ENCODE measurements at regions not wholly inside any gene's neighbourhood (a gene's known extent, or its start where the extent isn't known, plus 50 kb on each side); places are given as distances from the start of the nearest gene placed in this dataset.

GRCh38 chr2:107306881-107307280, 420.9 kb upstream of the ST6GAL2 start:
- TF ChIP-seq CTCF (IDR thresholded peaks at IDR 0.05) = no peak
- no peaks in the 10 kb centered on the region for H3K36me3 ChIP-seq (ENCODE audit: insufficient read depth, low read length)
- no peaks in the 10 kb centered on the region for H3K36me3 Mint-ChIP-seq (ENCODE audit: low read depth)
- CTCF ChIA-PET = no interaction called here
- DNase-seq (no peak), ATAC-seq (ENCODE audit: poor library complexity) (no peak)
- no peak overlapping the region for H3K27ac Mint-ChIP-seq
- no peaks in the 10 kb centered on the region for H3K27me3 ChIP-seq (ENCODE audit: control insufficient read depth in 1 of 2, insufficient read depth in 2 of 2, low read length in 2 of 2)
- peaks cover 2 to 9% of the 10 kb centered on the region in 2 experiments for H3K9me3 ChIP-seq (ENCODE audit: control insufficient read depth in 1 of 2, insufficient read depth in 1 of 2, low read length in 2 of 2)
- intact Hi-C loops (cut with DNase I, micrococcal nuclease) = no loop called here
- POLR2A ChIA-PET = no interaction called here
- H3K4me1 Mint-ChIP-seq (ENCODE audit: low read depth) = no peaks in the 10 kb centered on the region
- H3K4me1 ChIP-seq (ENCODE audit: insufficient read depth, low read length) = no peaks in the 10 kb centered on the region
- no peak overlapping the region for H3K4me3 Mint-ChIP-seq
- H3K9me3 Mint-ChIP-seq = peaks cover 2% of the 10 kb centered on the region
- no peak overlapping the region for H3K4me3 ChIP-seq (ENCODE audit: low read length)
- H3K27me3 Mint-ChIP-seq = no peaks in the 10 kb centered on the region
- no peak overlapping the region for H3K27ac ChIP-seq (ENCODE audit: low read depth in 1 of 2, low read length in 2 of 2)

- Mint-ChIP-seq H3K4me1 (ENCODE audit: low read depth) (no peaks in the 10 kb centered on the region), H3K9me3 (peaks cover 4% of the 10 kb centered on the region), H3K27me3 (no peaks in the 10 kb centered on the region), H3K27ac (no peak overlapping the region), H3K4me3 (no peak overlapping the region), H3K36me3 (ENCODE audit: low read depth) (no peaks in the 10 kb centered on the region)
- no peak overlapping the region for H3K4me3 ChIP-seq (ENCODE audit: low read length)
- no peak overlapping the region for H3K27ac ChIP-seq (ENCODE audit: low read depth in 1 of 2, low read length in 2 of 2)
- no peaks in the 10 kb centered on the region for H3K27me3 ChIP-seq (ENCODE audit: control insufficient read depth in 1 of 2, insufficient read depth in 2 of 2, low read length in 2 of 2)
- intact Hi-C loops (cut with DNase I, micrococcal nuclease) = no loop called here
- no peaks in the 10 kb centered on the region for H3K4me1 ChIP-seq (ENCODE audit: insufficient read depth, low read length)
- no peaks in the 10 kb centered on the region for H3K36me3 ChIP-seq (ENCODE audit: insufficient read depth, low read length)
- ATAC-seq (ENCODE audit: poor library complexity) (no peak), DNase-seq (no peak)
- no peak for TF ChIP-seq CTCF (IDR thresholded peaks at IDR 0.05)
- H3K9me3 ChIP-seq (ENCODE audit: control insufficient read depth in 1 of 2, insufficient read depth in 1 of 2, low read length in 2 of 2) = peaks cover 0 to 5% of the 10 kb centered on the region in 2 experiments
- ChIA-PET POLR2A (no interaction called here), CTCF (no interaction called here)
Observed at GRCh38 chr2:107308835-107309234, 422.9 kb upstream of the ST6GAL2 start.

GRCh38 chr2:107312240-107312639, 426.3 kb upstream of the ST6GAL2 start:
- CTCF ChIA-PET = no interaction called here
- no peak for ATAC-seq (ENCODE audit: poor library complexity)
- H3K4me3 Mint-ChIP-seq = no peak overlapping the region

More at GRCh38 chr2:107312240-107312639, 426.3 kb upstream of the ST6GAL2 start:
- Histone ChIP-seq H3K9me3 (ENCODE audit: control insufficient read depth in 1 of 2, insufficient read depth in 1 of 2, low read length in 2 of 2) (peaks cover 0 to 5% of the 10 kb centered on the region in 2 experiments), H3K4me3 (ENCODE audit: low read length) (no peak overlapping the region), H3K36me3 (ENCODE audit: insufficient read depth, low read length) (no peaks in the 10 kb centered on the region), H3K27ac (ENCODE audit: low read depth in 1 of 2, low read length in 2 of 2) (no peak overlapping the region), H3K27me3 (ENCODE audit: control insufficient read depth in 1 of 2, insufficient read depth in 2 of 2, low read length in 2 of 2) (no peaks in the 10 kb centered on the region), H3K4me1 (ENCODE audit: insufficient read depth, low read length) (no peaks in the 10 kb centered on the region)
- DNase-seq = no peak
- Mint-ChIP-seq H3K4me1 (ENCODE audit: low read depth) (no peaks in the 10 kb centered on the region), H3K9me3 (peaks cover 4% of the 10 kb centered on the region), H3K36me3 (ENCODE audit: low read depth) (no peaks in the 10 kb centered on the region), H3K27me3 (no peaks in the 10 kb centered on the region), H3K27ac (no peak overlapping the region)
- TF ChIP-seq CTCF (IDR thresholded peaks at IDR 0.05) = no peak
- POLR2A ChIA-PET = no interaction called here
- intact Hi-C loops (cut with DNase I, micrococcal nuclease) = no loop called here
